Activated CD4-positive, alpha-beta T cell treated with anti-CD3 and anti-CD28 coated beads for 48 hours (primary cell): ENCODE measurements at regions not wholly inside any gene's neighbourhood (a gene's known extent, or its start where the extent isn't known, plus 50 kb on each side); places are given as distances from the start of the nearest gene placed in this dataset.
A peak's percentile ranks its signal among the peaks of the same experiment; 100 is the strongest.
"Not testable (repeated sequence)": the region's sequence is repeated elsewhere in the genome, so short reads cannot be mapped to it uniquely, and the experiment has no call there.

ENCODE experiments used
- DNase-seq: peaks from one replicate; pipeline ENCODE4 v3.0.0-alpha.2; 2020

DNA sequence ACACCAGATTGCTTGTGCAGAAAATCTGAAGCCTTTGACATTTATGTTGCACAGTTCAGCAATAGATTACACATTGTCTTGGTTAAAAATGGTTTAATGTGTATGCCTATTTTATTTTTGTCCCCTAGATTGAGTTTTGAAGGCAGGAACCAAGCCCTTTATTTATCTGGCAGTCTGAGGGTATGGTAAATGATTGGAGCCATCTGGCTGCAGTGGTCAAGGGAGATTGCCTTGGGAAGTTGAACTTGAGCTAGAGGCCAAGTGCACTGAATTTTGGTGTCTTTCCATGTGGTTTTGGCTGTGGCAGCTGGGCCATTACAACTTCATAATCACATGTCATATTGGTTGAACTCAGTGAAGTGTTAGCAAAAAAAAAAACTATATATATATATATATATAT lies 248.7 kb upstream of the C2CD4B start:
- no peak for DNase-seq

DNA sequence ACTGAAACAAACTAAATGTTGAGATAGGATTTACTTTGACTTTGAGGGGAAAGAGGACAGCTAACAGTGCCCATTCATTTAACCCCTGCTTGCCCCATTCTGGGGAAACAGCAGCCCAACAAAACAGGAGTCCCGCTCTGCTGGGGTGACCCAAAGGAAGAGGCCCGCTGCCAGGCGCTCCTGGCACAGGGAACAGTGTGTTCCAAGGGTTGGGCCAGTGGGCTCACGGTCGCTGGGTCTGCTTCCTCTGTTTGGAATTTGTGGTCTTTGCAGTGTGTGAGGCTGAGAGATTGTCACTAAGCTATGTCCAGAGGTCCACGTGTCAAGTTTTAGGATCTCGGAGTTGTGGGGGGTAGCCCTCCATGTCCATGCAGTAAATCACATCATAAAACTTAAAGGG lies 250.4 kb upstream of the C2CD4B start:
- no peak for DNase-seq

DNA sequence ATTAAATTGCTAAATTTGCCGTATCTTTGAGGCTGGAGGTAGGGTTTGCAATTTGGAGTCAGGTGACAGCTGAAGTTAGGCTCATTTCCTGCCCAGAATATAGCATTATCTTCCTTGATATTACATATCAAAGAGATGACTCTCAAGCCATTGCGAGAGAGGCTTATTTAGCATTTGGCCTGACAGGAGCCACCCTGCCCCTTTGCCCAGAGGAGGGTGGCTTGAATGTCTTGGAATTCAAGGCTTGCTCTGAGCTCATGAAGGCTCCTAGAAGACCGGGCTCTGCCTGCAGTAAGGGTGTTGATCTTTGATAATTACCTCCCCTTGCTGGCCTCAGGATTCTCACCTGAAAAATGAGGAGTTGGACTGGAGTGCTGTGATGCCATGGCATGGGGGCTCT lies 251.4 kb upstream of the C2CD4B start:
- DNase-seq, result no peak

DNA sequence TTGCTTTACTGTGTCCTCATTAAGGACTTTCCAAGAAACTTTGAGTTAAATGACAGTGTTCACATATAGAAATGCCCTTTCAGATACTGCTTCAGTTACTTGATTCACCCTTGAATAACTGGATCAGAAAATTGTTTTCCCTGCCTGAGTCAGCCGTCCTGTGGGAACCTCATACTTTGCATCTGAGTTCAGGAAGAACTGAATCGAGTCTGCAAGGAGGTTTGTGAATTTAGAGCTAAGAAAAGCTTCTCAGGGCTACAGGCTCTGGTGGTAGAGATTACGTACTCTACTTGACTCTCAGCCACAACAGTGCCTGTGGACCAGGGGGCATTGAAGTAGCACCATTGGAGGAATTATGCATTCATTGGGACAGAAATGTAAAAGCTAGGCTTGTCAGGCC lies 252.4 kb upstream of the C2CD4B start:
- DNase-seq, result no peak

DNA sequence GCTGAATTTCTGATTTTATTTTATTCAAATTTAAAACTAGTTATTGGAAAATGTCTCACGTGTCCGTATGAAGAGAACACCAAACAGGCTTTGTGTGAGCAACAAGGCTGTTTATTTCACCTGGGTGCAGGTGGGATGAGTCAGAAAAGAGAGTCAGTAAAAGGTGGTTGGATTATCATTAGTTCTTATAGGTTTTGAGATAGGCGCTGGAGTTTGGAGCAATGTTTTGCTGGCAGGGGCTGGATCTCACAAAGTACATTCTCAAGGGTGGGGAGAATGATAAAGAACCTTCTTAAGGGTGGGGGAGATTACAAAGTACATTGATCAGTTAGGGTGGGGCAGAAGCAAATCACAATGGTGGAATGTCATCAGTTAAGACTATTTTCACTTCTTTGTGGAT lies 253.4 kb upstream of the C2CD4B start:
- not testable (repeated sequence) for DNase-seq

DNA sequence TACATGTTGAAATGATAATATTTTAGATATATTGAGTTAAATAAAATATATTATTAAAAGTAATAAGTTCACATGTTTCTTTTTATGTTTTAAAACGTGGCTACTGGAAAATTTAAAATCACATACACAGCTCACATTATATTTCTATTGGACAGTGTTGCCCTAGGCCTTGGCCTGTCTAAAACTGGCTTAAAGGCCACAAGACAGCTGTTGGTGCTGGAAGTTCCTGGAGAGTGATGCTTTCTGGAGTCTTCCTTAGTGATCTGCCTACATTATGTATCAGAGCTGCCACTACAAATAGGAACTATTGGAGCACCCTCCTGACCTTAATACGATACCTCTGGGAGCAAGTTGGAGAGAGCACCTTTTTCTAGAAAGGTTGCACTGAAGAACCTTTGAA lies 254.1 kb upstream of the C2CD4B start:
- DNase-seq, result no peak

DNA sequence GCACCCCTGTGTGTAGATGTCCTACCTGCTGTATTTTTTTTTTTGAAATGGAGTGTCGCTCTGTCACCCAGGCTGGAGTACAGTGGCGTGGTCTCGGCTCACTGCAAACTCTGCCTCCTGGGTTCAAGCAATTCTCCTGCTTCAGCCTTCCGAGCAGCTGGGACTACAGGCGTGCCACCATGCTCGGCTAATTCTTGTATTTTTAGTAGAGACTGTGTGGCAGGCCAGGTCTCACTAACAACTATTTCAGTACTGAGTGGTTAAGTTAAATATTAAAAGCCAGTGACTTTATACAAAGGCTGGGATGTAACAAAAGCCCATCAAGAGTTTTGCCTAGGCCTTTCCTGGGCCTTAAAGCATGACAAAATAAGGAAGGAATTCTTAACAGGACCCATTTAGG lies 255.3 kb upstream of the C2CD4B start:
- not testable (repeated sequence) for DNase-seq

DNA sequence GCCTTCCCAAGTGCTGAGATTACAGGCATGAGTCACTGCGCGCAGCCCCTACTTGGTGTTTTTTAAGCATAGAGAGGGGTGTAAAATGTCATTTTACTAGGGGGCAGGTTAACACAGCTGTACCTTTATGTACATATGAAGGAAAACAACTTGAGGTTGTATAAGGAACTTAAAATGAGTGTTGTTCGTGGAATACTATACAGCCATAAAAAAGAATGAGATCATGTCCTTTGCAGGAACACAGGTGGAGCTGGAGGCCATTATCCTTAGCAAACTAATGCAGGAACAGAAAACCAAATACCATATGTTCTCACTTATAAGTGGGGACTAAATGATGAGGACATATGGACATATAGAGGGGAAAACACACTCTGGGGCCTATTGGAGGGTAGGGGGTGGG lies 256.2 kb upstream of the C2CD4B start:
- no peak for DNase-seq

DNA sequence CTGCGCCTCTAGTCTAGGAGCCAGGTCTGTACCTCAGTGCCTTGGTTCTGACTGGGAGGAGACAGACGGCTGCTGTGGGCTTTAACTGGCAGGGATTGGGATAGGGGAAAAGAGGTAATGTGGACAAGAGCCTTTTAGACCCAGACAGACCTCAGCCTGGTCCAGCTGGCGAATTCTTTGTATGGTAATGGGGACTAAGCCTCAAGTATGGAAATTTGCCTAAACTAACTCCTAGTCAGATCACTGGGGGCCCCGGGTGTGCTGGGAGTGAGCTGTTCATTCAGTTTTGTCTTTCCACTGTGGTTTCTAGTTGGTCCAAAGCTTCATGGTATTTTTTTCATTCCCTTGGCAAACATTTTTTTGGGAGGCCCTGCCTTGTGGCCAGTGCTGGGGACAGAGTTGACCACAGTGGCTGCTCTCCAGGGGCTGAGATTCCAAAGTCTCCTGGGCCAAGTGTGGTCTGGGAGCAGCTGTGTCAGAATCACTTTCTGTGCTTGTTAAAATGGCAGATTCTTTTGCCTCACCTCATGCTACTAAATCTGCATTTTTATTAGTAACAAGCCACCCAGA lies 261.4 kb upstream of the C2CD4B start:
- DNase-seq, result no peak

DNA sequence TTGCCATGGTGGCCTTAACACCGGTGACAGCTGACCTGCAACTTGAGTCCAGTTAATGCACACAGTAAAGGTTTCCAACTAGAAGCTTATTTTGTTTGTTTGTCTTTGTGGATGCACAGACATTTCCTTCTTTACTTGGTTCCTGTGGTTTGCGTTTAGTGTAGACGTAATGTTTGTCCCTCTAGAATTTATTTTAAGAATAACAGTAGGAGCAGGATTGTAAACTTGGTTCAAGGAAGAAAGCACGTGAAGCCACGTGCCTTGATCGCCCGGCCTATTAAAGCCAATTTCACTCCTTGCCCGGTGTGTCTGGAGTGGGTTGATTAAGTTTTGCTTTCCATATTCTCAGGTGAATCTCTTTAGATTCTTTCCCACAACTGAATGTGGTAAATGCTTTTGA lies 263.2 kb upstream of the C2CD4B start:
- DNase-seq, result no peak

DNA sequence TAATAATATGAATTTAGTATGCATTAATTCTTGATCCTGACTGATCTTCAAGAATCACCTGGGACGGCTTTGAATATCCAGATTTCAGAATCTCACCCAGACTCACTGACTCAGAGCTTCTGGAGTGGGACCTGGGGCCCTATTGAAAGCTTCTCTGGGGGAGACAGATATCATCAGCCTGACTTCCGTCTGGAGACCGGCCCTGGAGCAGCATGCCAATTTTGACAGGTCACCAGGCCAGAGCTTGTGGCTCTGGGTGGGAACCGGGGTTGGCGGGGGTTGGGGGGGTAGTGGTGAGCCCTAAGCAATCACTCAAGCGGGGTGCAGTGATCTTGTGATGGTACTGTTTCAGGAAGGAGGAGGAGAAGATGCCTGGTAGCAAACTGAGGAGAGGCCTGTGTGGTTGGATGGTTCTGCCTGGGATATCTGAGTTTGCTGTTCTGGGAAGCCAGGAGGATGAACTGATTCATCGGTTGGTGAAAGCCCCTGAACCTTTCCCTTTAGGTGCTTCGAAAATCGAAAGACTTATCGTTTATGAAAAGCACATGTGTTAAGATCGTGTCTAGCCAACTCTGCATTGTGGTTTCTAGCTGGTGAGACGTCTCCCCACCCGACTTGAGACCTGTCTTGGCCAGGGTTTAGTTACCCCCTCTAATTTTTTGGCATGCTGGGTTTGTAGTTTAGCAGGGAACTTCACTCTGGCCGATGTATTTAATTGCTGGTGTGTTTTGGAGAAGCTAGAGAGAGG lies 263.9 kb upstream of the C2CD4B start:
- DNase-seq, result no peak

DNA sequence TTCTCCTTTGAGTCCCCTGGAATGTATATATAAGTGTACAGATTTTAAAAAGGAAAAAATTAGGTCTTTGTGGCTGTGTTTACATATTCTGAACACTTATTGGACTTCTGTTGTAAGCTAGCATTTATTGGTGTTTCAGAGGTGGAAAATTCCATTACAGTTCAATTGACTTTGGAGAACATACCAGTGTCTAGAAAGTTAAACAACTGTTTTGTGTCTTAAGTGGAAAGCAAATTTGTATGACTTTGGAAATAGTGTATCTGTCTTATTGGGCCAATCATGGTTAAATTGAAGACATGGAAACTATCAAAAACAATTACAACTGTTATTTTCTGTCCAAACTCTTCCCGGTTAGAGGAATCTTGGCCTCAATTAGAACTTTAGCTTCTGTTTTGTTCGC lies 265.0 kb upstream of the C2CD4B start:
- DNase-seq, result no peak

DNA sequence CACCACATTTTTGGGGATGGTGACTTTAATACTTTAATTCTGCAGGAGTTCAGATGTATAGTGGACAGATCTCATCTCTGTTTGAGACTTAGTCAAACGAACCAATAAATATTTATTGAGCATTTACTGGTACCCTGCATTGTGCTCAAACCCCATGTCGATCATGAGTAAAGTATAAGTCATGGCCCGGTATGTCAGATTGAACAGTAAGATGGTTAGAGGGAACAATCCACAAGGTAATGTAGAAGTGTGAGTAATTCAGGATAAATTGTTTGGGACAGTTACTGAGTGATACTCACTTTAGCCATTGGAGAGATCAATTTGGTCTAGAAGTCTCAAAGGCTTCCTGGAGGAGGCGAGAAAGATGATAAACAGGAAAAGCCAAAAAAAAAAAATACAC lies 265.5 kb upstream of the C2CD4B start:
- DNase-seq, result no peak

DNA sequence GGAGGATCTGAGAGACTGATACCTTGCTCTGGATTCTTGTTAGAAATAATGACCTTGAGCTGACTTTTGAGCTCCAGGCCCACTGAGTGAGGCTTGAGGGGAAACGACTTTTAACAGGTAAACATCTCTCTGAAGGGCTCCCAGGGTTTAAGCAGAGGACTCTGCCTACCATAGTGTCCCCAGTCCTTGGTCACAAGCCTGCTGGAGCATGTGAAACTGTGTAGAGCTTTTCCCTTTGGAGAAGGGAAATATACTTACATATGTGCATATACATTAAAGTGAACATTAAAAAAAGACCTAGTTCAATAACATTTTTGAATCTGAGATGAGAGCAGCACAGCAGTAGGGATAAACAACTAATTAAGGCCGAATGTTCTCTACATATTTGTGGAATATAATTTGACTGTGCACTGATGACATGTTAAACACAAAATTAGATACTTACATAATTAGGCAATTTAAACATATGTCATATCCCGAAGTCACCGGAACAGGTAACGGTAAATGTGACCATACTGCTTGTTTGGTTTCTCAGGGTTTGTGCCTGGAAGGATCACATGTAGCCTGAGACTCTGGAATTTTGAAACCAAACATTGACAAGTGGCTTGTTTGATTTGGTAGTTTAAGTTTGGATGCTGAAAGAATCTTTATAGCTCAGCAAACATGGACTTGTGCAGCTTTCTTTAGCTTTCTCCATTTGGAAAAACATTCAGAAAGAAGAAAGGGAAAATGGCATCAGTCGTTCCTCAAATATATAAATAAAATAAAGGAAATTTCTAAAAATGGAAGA lies 266.1 kb upstream of the C2CD4B start:
- no peak for DNase-seq

DNA sequence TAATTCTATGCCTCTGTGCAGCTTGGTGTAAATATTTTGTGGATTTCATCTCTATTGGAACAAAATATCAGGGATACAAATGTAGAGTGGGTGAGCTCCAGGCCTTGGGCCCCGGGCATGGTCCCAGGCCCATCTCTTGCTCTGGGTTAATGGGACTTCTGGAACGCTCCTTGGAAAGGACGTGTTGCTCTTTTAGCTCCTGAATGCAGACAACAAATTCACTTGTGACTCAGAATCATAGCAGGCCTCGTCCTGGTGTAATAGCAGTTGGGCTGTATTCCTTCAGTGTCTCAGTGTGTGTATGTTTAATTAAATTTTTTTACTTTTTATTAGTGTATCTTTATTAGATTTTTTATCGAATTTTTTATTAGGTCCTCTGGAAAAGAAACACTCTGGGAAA lies 266.7 kb upstream of the C2CD4B start:
- DNase-seq, result no peak

DNA sequence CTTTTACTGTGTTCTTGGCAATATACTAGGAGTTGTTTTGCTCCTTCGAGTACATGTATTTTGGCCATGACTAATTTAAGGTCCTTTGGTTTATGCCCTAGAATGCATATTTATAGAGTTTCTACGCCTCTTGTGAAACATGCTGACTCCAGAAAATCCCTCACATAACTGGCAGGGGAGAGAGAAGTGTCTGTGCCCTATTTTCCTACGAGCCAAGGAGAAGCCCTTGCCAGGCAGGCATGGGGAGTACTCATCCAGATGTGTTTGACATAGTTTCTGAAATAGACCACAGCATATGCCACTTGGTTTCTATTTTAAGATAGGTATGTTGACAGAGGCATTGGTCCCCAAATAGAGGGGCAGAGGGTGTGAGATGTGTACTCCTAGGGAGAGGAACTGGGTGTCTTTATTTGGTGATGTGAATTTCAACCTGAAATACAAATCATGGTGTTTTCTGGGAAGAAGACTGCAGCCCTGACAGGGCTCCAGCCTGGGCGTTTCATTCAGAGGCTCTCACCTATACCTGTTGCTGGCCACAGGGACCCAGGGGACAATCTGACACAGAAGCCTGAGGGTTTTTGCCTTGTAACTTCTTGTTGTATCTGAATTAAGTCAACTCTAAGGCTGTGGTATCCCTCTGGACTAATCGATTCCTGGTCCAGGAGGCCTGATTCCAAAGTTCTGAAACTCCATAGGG lies 267.8 kb upstream of the C2CD4B start:
- no peak for DNase-seq

DNA sequence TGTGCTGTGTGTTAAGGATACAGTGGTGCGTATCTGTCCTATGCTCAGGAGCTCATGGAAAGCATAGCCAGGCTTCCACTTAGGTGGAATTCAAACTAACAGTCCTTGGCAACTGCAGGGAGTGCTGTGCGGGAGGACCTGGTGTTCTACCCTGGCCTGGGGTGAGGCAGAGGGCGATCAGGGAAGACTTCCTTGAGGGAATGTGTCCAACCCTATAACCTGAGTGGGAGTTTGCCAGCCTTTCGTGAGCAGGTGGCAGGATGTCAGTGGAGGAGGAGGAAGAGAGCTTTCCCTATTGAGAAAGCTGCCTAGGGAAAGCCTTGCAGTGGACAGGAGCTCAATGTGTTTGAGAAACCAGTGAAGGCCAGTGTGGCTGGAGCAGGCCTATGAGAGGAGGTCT lies 271.1 kb upstream of the C2CD4B start:
- DNase-seq, result no peak

DNA sequence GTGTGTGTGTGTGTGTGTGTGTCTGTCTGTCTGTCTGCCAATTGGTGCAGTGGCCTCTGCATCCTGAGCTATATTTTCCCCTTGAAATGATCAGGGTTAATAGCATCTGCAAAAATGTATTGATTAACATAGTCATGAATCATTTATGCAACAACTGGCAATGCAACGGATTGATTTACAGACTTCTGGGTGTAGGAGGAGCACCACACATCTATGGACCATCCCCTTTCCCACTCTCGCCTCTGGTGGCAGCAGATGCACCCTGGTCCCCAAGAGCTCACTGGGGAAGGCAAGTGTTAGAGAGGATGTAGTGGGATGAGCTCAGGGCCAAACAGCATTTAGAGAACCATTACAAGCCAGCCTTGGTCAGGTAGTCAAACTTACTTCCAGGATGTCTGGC lies 272.7 kb upstream of the C2CD4B start:
- no peak for DNase-seq

DNA sequence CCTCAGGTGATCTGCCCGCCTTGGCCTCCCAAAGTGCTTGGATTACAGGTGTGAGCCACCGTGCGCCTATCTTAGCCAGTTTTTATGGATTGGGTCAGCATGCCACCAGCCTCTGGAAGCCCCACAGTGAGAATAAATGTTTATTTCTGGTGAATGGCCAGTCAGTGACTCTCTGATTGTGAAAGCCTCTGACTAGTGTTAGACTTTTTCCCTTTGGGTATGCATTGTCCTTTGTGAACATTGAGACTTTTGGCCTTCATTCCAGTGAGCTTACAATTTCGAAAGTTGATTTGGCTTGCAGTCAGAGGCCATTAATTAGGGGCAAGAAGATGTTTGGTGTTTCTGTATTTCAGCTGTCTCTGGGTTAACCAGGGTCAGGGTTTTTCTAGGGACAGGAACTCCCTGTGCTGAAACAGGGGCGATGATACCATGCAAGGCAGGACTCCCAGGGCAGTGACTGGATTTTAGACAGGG lies 274.5 kb upstream of the C2CD4B start:
- no peak for DNase-seq

DNA sequence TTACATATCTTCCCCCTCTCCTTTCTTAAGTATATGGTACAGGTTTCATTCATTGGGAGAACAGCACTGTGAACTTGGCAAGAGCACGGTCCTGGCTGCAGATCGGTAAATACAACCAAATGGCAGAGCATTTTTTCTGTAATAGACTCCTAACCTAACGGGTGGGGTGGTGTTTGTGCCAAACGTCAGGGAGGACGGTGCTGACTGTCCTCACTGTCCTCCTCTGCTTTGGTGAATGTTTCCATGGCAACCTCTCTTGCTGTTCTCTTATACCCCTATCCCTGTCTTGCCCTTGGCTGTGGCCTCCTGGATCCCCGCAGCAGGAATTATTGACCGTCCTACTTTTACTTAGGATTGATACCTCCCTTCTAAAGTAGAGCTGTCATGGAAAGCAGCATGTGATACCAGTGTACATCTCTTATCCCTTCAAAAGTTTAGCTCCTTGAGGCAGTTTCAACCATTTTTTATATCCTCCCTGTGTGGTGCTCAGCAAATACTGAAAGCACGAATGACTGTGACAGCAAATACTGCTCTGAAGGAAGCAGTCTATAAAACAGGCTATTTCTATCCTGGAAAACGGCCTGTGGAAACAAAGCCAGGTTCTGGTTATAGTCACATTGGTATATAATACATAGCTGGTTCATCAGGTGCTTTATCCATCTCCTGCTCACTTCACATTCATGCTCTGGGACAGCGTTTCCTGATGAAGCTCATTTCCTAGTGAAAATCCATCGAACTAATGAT lies 275.4 kb upstream of the C2CD4B start:
- DNase-seq, result no peak

DNA sequence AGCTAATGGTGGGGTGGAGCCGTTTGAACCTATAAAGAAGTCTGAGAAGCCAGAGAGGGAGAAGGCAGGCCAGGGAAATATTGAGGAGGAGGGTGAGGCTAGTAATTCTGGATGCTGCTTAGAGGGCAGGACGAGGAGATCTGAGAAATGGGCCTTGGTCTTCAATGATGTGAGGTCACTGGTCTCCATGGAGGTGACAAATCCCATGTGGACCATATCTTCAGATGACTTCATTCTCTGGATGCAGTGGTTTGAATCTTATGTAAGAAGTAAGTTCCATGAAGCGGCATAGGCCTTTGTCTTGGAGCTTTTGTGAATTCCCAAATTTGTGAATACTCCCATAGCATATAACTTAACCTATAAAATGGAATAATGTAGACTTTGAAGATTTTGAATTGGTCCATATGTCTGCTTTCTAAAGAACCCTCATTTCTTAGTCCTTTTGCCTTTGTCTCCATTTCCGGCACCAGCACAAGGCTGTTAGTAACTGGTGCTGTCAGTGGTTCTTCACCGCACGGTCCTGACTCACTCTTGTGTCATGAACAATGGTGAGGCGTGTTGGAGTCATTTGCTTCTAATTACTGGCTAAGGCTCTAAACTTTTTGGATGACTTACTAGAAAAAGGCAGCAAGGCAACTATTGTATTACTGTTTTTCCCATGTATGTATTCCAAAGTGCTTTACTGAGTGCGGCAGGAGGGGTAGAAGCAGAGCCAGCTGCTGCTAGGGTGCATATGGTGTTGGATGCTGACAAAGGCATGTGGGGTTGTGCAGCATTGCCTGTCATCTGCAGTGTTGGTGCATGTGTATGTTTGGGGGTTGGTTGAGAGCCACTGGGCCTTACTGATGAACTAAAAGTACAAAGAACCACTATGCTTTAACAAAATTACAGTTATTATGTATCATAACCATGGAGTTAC lies 279.3 kb upstream of the C2CD4B start:
- peak; percentile 28 for DNase-seq

DNA sequence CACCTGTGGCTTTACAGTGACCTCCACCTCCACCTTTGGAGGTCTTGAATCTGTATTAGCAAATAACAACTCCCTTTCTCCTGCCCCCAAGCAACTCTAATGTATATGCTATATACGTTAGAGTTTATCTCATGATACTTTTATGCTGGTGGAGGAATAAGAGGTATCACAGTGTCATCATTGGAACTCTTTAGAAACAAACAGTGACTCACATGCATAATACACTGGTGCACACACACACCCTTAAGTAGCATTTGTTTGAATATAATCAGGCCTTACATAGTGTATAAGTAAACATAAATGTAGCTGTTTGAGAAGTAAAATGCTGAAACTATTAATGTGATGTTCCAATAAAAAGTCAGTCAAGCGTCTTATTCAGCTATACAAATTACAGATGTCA lies 280.2 kb upstream of the C2CD4B start:
- DNase-seq, result no peak
